ENCODE measurements at regions not wholly inside any gene's neighbourhood (a gene's known extent, or its start where the extent isn't known, plus 50 kb on each side); places are given as distances from the start of the nearest gene placed in this dataset.

GRCh38 chr2:128606837-128607236 lies 288.2 kb upstream of the HS6ST1 start (continued):
- TF ChIP-seq, protein P1, sequence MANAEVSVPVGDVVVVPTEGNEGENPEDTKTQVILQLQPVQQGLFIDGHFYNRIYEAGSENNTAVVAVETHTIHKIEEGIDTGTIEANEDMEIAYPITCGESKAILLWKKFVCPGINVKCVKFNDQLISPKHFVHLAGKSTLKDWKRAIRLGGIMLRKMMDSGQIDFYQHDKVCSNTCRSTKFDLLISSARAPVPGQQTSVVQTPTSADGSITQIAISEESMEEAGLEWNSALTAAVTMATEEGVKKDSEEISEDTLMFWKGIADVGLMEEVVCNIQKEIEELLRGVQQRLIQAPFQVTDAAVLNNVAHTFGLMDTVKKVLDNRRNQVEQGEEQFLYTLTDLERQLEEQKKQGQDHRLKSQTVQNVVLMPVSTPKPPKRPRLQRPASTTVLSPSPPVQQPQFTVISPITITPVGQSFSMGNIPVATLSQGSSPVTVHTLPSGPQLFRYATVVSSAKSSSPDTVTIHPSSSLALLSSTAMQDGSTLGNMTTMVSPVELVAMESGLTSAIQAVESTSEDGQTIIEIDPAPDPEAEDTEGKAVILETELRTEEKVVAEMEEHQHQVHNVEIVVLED (CRISPR knock-in tag; IDR thresholded peaks at IDR 0.05; ENCODE audit: borderline replicate concordance), result no peak
- TF ChIP-seq, protein P2, sequence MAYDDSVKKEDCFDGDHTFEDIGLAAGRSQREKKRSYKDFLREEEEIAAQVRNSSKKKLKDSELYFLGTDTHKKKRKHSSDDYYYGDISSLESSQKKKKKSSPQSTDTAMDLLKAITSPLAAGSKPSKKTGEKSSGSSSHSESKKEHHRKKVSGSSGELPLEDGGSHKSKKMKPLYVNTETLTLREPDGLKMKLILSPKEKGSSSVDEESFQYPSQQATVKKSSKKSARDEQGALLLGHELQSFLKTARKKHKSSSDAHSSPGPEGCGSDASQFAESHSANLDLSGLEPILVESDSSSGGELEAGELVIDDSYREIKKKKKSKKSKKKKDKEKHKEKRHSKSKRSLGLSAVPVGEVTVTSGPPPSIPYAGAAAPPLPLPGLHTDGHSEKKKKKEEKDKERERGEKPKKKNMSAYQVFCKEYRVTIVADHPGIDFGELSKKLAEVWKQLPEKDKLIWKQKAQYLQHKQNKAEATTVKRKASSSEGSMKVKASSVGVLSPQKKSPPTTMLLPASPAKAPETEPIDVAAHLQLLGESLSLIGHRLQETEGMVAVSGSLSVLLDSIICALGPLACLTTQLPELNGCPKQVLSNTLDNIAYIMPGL (CRISPR knock-in tag; IDR thresholded peaks at IDR 0.05; ENCODE audit: borderline replicate concordance in 1 of 2, low read depth in 1 of 2), result no peak
- TF ChIP-seq ZNF430 (CRISPR knock-in tag; IDR thresholded peaks at IDR 0.05) (no peak), NRL (CRISPR knock-in tag; IDR thresholded peaks at IDR 0.05; ENCODE audit: borderline replicate concordance) (no peak), MAX (IDR thresholded peaks at IDR 0.05) (no peak)

- Histone ChIP-seq H3K79me2 (ENCODE audit: insufficient read depth, low read length) (no peaks in the 10 kb centered on the region), H3K4me2 (ENCODE audit: low read depth, low read length) (no peak overlapping the region), H3K36me3 (replicated peaks in 1 of 2; ENCODE audit: control insufficient read depth in 1 of 2, insufficient read depth in 2 of 2, low read length in 2 of 2) (no peaks in the 10 kb centered on the region), H3K27ac (ENCODE audit: extremely low read length, insufficient read depth, low read length) (no peak overlapping the region), H3K27me3 (ENCODE audit: control insufficient read depth in 1 of 2, insufficient read depth in 2 of 2, low read length in 2 of 2) (peaks cover 7 to 53% of the 10 kb centered on the region in 2 experiments), H4K20me1 (ENCODE audit: insufficient read depth, low read length) (no peaks in the 10 kb centered on the region), H3K4me3 (replicated peaks in 1 of 3; ENCODE audit: insufficient read depth in 1 of 3, low read depth in 2 of 3, low read length in 3 of 3) (no peak overlapping the region), H2AFZ (ENCODE audit: low read length) (no peak overlapping the region), H3K4me1 (ENCODE audit: insufficient read depth, low read length) (no peaks in the 10 kb centered on the region), H3K9me3 (ENCODE audit: low read length) (no peaks in the 10 kb centered on the region), H3K9ac (ENCODE audit: insufficient read depth, low read depth, low read length) (no peak overlapping the region)
- CTCF ChIA-PET (ENCODE audit: low intra/inter-chr PET ratio, low total read pairs), result no interaction called here
- POLR2A ChIA-PET, result no interaction called here
- ATAC-seq (no peak), DNase-seq (ENCODE audit: low spot score) (no peak), FAIRE-seq (no peak)
- intact Hi-C loops (cut with micrococcal nuclease; ENCODE audit: unreplicated experiment), result no loop called here
- no TSS peak for BruUV-seq (replicated peaks)
- in situ Hi-C loops (cut with HindIII; ENCODE audit: extremely low pct_ligation_motif_present, low pct_unique_long_range_greater_than_20kb), result no loop called here
- 0% methylated on average over 2 of the region's 9 CpGs for WGBS (ENCODE audit: low lambda C conversion rate)
- TF ChIP-seq, protein P3, sequence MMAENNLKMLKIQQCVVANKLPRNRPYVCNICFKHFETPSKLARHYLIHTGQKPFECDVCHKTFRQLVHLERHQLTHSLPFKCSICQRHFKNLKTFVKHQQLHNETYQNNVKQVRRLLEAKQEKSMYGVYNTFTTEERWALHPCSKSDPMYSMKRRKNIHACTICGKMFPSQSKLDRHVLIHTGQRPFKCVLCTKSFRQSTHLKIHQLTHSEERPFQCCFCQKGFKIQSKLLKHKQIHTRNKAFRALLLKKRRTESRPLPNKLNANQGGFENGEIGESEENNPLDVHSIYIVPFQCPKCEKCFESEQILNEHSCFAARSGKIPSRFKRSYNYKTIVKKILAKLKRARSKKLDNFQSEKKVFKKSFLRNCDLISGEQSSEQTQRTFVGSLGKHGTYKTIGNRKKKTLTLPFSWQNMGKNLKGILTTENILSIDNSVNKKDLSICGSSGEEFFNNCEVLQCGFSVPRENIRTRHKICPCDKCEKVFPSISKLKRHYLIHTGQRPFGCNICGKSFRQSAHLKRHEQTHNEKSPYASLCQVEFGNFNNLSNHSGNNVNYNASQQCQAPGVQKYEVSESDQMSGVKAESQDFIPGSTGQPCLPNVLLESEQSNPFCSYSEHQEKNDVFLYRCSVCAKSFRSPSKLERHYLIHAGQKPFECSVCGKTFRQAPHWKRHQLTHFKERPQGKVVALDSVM (CRISPR knock-in tag; IDR thresholded peaks at IDR 0.05), result no peak
- TF ChIP-seq HIC2 (CRISPR knock-in tag; IDR thresholded peaks at IDR 0.05; ENCODE audit: low read depth) (no peak), YEATS2 (CRISPR knock-in tag; IDR thresholded peaks at IDR 0.05; ENCODE audit: borderline replicate concordance) (no peak), MED8 (CRISPR knock-in tag; IDR thresholded peaks at IDR 0.05; ENCODE audit: insufficient replicate concordance) (no peak), REXO4 (CRISPR knock-in tag; IDR thresholded peaks at IDR 0.05; ENCODE audit: borderline replicate concordance) (no peak), HNF1B (CRISPR knock-in tag; IDR thresholded peaks at IDR 0.05) (no peak)
- TF ChIP-seq, protein P4, sequence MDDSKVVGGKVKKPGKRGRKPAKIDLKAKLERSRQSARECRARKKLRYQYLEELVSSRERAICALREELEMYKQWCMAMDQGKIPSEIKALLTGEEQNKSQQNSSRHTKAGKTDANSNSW (CRISPR knock-in tag; IDR thresholded peaks at IDR 0.05; ENCODE audit: borderline replicate concordance), result no peak
Measured at GRCh38 chr2:128607440-128607839, 288.8 kb upstream of the HS6ST1 start.
